DND-41 (cell line): ENCODE measurements at regions not wholly inside any gene's neighbourhood (a gene's known extent, or its start where the extent isn't known, plus 50 kb on each side); places are given as distances from the start of the nearest gene placed in this dataset.

Experiments used
- CTCF ChIP-seq: IDR thresholded peaks from 2 replicates; pipeline ENCODE4 v1.5.1; 2012; ENCODE audit warnings: borderline replicate concordance, low read length, moderate library complexity, mild to moderate bottlenecking; ENCODE audit not compliant: poor library complexity, severe bottlenecking; ENCODE audit errors: extremely low read depth
- EZH2 ChIP-seq: IDR thresholded peaks from 3 replicates; pipeline ENCODE4 v1.6.1; 2012; ENCODE audit warnings: borderline replicate concordance, low read depth, mild to moderate bottlenecking, moderate library complexity, low read length, inconsistent platforms; ENCODE audit not compliant: severe bottlenecking

GRCh38 chr10:26621243-26621888 lies 76.1 kb upstream of the PDSS1 start:
- no peak for TF ChIP-seq CTCF
- no peak for TF ChIP-seq EZH2
